Erythroblast (primary cell): ENCODE measurements at regions not wholly inside any gene's neighbourhood (a gene's known extent, or its start where the extent isn't known, plus 50 kb on each side); places are given as distances from the start of the nearest gene placed in this dataset.
"Not testable (repeated sequence)": the region's sequence is repeated elsewhere in the genome, so short reads cannot be mapped to it uniquely, and the experiment has no call there.

Experiments
- DNase-seq, 2 experiments: peaks; one replicate each; lab custom pipeline; 2025; lab: John Stamatoyannopoulos, UW
- GATA1 ChIP-seq: IDR thresholded peaks from 2 replicates; pipeline ENCODE4 v1.6.1; 2011; ENCODE audit warnings: low read depth, mild to moderate bottlenecking, control low read depth, low read length, moderate library complexity
- POLR2A ChIP-seq: IDR thresholded peaks from 2 replicates; pipeline ENCODE4 v1.6.1; 2011; ENCODE audit warnings: mild to moderate bottlenecking, low read length

DNA sequence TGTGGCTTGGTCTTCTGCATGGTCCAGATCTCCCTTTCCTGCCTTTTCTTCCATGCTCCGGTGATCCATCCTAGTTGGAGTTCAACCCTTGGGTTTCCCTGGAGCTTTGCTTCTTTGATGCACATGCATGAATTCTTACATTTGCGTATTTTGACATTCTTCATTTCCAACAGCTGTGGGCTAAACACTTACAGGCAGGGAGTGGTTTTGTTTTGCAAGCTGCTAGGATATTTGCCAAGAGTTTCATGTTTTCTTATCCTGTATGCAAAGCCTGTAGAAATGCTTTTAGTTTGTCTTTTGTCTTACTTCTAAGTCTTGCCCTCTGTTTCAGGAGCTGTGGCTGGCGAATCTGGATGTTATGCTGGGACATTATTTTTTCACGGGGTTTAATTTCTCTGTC lies 90.3 kb upstream of the PAXBP1 start:
- no peak for DNase-seq
- TF ChIP-seq POLR2A, result no peak
- no peak for TF ChIP-seq GATA1

DNA sequence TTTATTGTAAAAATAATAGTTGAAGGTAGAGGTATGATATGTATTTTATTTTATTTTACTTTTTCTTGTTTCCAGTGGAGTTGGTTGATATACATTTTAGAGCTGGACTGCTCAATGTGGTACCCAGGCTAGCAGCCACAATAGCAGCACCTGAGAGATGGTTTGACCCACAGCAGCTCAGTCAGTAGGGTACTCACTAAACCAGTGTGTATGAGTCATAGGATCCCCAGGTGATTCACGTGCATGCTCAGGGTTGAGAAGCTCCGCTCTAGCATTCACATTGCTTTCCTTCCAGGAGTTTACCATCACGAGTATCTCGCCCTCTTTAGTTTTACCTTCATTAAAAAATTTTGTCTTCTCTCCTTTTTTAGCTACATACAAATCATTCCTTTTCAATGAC lies 96.0 kb upstream of the PAXBP1 start:
- TF ChIP-seq GATA1 (no peak), POLR2A (no peak)
- no peak for DNase-seq

DNA sequence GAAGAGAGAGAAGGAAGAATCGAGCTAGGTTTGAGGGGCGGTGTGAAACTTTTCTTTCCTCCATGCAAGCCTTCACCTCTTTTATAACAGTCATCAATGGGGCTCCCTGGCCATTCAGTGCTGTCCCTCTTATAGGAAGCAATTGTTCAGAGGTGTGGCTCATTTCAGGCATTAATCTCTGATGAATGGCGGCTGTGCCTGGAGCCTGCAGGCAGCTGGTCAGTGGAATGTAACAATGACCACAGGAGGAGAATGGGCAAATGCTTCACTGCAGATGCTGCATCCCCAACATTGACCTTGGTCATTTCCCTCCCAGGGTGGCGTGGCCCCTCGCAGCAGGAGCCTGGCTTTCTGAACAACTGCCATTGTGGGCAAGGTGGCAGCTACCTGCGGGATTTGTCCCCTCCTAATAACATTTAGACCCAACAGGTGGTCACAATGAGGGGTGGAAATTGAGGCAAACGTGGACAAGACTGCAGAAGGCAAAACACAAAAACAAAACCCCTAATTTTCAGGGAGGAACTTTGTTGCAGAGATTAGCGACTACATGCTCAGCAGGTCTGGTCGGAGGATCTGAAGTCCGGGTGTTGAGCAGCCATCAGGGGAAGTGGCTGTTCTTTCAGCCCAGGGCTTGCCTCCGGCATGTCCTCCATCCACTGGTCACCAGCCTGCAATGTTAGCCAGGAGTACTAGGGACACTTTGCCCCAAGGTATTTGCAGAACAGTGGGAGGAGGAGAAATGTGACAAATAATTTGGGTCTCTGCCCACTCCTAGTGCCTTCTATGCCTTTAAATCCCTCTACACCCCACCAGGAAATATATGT lies 97.3 kb upstream of the PAXBP1 start:
- no peak for TF ChIP-seq GATA1
- no peak for TF ChIP-seq POLR2A
- no peak for DNase-seq

DNA sequence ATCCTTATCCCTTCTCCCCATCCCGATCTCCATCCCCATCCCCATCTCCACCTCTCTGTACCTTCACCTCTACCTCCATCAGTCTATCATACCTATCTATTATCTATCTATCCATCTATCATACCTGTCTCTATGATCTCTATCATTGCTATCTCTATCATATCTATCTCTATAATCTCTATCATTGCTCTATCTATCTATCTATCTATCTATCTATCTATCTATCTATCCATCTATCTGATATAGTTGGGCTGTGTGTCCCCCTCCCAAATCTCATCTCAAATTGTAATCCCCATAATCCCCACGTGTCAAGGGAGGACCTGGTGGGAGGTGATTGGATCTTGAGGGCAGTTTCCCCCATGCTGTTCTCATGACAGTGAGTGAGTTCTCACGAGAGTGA lies 97.9 kb upstream of the PAXBP1 start:
- DNase-seq, result no peak
- TF ChIP-seq GATA1 (no peak), POLR2A (no peak)

DNA sequence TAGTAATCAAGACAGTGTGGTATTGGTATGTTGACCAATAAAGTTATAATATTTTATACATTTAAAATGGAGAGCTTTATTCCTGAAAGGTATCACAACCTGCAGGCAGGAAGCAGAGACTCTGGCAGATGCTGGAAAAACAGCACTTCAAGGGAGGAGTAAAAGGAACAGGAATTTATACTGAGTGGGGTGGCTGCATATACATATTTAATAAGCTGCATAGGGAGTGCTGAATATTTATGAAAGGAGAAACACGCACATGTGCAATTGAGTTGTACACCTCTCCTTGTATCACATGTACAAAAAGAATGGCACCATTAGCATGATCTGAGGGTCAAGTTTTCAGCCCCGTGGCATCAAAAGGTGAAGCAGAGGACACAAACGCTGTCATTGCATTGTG lies 104.9 kb upstream of the PAXBP1 start:
- TF ChIP-seq GATA1 (no peak), POLR2A (no peak)
- no peak for DNase-seq

DNA sequence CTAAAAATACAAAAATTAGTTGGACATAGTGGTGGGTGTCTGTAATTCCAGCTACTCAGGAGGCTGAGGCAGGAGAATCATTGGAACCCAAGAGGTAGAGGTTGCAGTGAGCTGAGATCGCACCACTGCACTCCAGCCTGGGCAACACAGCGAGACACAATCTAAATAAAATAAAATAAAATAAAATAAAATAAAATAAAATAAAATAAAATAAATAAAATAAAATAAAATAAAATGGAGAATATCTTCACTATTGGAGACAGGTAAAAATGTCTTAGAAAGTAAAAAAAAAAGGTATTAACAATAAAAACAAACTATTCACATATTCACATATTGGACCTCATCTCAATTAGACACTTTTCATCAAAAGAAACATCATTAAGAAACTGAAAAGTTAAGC lies 106.3 kb upstream of the PAXBP1 start:
- DNase-seq, result not testable (repeated sequence)

DNA sequence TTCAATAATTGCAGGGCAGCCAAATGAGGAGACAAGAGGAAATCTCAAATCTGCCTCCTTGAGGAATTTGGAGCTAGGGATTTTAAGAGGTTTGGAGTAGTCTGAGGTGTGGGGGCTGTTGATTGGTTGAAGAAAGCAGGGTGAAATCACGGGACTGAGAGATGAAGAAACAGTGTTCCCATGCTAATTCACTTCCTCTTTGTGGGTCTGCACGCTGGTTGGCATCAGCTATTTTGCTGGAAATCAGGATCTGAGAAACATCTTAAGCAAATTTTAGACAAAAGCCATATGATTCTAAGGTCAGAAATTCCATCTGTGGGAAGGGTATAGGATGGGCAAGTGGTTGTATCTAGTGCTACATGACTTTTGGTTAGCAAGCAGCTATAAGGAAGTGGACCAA lies 107.1 kb upstream of the PAXBP1 start:
- no peak for TF ChIP-seq POLR2A
- DNase-seq, result no peak

DNA sequence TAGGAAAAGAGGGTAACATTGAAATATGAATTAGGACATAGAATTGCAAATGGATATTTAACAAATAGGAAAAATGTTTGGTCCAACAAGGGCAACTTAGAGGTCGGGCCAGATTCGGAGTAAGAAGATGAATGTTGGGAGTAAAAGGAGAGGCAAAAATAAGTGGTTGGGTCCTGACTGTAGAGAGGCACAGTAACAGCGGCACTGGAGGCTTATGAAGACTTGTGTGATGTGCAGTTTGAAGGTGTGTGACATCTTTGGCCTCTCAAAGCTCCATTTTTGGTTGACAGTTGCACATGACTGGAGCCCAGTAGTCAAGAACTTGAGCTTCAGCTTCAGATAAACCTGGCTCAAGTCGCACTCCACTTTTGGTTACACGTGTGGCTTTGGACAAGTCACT lies 109.9 kb upstream of the PAXBP1 start:
- no peak for DNase-seq
- no peak for TF ChIP-seq POLR2A
- no peak for TF ChIP-seq GATA1

DNA sequence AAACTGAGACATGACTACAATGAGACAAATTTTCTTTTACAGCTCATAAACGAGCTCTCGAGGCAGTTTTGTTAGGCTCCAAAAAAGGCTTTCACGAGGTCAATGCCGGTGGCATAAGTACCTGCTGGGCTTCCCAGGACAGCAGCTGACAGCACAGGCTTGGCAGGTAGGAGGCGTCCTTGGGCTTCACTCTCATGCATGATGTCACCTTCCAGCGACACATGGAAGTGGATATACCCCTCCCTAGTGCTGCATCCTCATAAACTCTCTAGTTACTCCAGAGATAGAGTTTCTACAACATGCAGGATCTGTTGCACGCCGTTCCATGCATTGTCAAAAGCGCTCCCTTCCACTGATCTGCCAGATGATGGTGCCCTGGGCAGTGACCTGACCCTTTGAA lies 112.5 kb upstream of the PAXBP1 start:
- TF ChIP-seq POLR2A (no peak), GATA1 (no peak)
- no peak for DNase-seq

DNA sequence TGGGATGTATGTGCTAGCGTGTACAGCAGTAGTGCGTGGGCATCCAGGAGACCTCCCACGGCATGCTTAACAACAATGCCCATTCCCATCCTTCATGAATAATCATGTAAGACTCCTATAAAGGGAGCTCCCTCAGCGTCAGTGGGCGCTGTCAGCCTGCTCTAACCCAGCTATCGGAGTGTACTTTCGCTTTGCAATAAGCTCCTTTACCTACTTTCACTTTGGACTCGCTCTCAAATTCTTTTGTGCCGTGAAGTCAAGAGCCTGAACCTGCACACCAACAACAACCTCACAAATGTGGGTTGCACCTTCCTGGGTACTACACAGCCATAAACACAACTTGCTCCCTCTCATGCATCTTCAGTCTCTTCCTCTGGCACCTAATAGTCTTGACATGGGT lies 114.8 kb upstream of the PAXBP1 start:
- DNase-seq, result no peak
- TF ChIP-seq GATA1 (no peak), POLR2A (no peak)

DNA sequence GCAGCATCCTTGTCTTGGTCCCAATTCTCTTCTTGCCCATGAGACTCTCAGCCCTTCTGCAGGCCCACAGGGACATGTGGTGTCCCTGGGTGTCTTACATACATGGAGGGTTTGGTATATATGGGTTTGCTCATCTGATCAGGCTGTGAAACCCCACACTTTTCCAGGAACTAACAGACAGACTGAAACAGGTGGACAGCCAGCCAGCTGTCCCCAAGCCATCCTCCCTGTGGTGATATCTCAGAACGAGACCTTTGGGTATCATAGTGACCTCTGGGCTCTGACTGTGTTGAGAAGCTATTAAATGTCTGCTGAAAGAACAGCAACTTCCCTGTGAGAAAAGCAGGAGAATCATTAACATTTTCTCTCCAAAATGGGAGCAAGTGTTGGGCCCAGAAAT lies 115.5 kb upstream of the PAXBP1 start:
- no peak for TF ChIP-seq GATA1
- TF ChIP-seq POLR2A, result no peak
- no peak for DNase-seq

DNA sequence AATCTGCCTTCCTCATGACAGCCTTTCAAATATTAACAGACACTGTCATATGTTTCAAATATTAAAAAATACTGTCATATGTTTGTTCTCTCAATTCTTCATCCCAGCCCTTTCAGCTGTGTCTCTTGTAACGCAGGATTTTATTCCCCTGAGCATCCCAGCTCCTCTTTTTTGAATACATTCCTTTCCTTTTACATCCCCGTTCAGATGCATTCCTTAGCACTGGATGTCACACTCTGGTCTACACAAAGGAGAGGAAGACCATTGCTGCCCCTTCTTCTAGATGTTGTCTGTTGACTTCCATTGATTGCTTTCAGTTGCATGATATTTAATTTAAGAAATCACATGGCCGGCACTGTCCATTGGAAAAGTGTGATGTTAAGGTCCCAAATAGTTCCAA lies 117.4 kb upstream of the PAXBP1 start:
- no peak for TF ChIP-seq POLR2A
- no peak for TF ChIP-seq GATA1
- DNase-seq, result no peak

DNA sequence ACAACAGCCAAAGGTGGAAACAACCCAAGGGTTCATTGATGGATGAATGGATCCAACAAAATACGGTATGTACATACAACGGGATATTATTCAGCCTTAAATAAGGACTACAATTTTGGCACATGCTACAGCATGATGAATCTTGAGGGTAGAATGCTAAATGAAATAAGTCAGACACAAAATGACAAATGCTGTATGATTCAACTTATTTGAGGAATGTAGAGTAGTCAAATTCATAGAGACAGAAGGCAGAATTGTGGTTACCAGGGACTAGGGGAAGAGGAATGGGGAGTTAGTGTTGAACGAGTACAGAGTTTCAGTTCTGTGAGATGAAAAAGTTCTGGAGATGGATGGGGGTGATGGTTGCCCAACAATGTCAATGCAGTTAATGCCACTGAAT lies 118.0 kb upstream of the PAXBP1 start:
- TF ChIP-seq POLR2A (no peak), GATA1 (no peak)
- no peak for DNase-seq

DNA sequence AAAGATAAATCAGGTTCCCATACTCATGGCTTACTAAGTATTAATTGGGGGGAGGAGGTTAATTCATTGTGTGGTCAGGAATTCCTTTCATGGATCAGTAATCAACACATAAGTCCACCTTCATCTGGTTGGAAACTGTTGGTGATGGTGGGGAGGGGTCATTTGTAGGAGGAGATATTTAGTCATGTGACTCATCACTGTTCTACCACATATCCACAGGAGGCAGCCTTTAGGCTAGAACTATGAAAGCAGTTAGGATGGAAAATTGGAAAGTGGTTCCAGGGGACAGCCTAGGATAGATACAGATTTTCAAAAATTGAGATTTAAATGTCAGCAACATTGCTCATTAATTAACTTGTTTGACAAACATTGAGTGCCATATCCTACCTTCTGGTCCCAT lies 122.8 kb upstream of the PAXBP1 start:
- DNase-seq, result no peak
- TF ChIP-seq POLR2A (no peak), GATA1 (no peak)

DNA sequence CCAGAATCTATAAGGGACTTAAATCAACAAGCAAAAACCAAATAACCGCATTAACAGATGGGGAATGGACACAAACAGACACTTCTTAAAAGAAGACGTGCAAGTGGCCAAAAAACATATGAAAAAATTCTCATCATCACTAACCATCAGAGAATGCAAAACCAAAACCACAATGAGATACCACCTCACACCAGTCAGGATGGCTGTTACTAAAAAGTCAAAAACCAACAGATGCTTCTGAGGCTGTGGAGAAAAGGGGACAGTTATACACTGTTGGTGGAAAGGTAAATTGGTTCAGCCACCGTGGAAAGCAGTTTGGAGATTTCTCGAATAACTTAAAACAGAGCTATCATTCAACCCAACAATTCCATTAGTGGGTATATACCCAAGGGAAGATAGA lies 124.9 kb upstream of the OLIG2 start:
- no peak for TF ChIP-seq POLR2A
- no peak for TF ChIP-seq GATA1
- no peak for DNase-seq

DNA sequence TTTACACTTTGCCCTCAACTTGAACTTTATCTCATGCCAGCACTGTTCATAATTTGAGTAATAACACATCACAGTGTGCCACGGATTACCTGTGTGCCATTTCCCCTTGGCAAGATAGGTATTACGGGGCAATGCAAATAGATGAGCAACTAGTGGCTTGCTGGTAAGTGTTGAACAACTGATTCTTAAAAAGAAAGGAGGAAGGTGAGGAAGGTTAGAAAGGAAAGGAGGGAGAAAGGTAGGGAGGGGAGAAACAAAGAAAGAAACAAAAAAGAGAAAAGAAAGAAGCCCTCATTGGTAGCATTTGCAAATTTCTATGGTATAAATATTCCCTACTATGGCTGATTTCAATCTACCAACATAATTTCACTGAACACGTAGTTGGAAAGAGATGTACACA lies 118.2 kb upstream of the OLIG2 start:
- no peak for TF ChIP-seq GATA1
- TF ChIP-seq POLR2A, result no peak
- no peak for DNase-seq

DNA sequence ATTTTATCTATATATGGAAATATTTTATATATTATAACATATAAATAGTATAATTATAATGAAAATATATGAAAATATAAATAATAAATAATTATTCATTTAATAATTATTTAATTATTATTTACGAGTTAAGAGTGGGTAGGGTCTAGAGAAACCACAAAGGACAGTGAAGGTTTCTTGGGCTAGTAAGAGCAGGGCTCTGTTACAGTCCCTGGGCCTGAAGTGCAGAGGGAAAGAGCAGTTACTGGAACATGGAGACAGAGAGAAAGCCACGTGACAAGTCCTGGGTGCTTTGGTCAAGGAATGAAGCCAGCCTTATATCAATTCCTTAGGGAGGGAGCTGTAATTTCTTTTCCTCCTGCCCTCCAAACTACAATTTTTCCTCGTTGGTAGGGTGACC lies 117.2 kb upstream of the OLIG2 start:
- DNase-seq, result no peak
- no peak for TF ChIP-seq GATA1
- TF ChIP-seq POLR2A, result no peak
